Astrocyte (in vitro differentiated cells and primary cell): ENCODE measurements at regions not wholly inside any gene's neighbourhood (a gene's known extent, or its start where the extent isn't known, plus 50 kb on each side); places are given as distances from the start of the nearest gene placed in this dataset.

Source experiments
- CTCF ChIP-seq: IDR thresholded peaks from 2 replicates; pipeline ENCODE4 v1.5.1; 2011; ENCODE audit warnings: low read depth, mild to moderate bottlenecking, inconsistent platforms, low read length, moderate library complexity; ENCODE audit not compliant: insufficient read depth
- EZH2 ChIP-seq: IDR thresholded peaks from 2 replicates; pipeline ENCODE4 v1.6.1; 2012; ENCODE audit warnings: mild to moderate bottlenecking, low read length, inconsistent platforms; ENCODE audit not compliant: insufficient read depth

- TF ChIP-seq EZH2 (no peak), CTCF (no peak)
These were observed 205.2 kb downstream of the RHOU start for GRCh38 chr1:228940526-228940925.
